ENCODE measurements at regions not wholly inside any gene's neighbourhood (a gene's known extent, or its start where the extent isn't known, plus 50 kb on each side); places are given as distances from the start of the nearest gene placed in this dataset.

DNA sequence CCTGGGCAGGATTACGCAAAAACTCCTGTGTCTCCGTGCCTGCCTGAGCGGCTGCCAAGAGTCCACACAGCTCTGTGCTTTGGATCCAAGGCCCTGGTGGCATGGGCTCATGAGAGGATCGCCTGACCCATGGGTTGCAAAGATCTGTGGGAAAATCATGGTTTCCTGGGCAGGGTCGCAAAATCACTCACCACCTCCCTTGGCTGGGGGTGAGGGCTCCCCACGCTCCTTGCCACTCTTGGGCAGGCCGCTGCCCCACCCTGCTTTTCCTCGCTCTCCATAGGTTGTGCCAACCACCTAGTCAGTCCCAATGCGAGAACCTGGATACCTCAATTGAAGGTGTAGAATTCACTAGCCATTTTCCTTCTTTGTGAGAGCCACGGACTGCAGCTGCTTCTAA is 66.5 kb upstream of the MAGEB18 start:
- Histone ChIP-seq H2BK5ac (ENCODE audit: low read depth, low read length, poor library complexity, severe bottlenecking) (no peak overlapping the region), H4K5ac (ENCODE audit: low read depth, low read length) (no peak overlapping the region), H3K9me3 (ENCODE audit: control insufficient read depth, insufficient read depth, low read length) (peaks cover 5% of the 10 kb centered on the region; the same call in 1 of the 2 replicates), H4K8ac (ENCODE audit: low read depth in 2 of 2, low read length in 2 of 2) (no peak overlapping the region), H4K91ac (ENCODE audit: insufficient read depth, low read depth, low read length) (no peak overlapping the region), H3K18ac (ENCODE audit: low read depth, low read length) (no peak overlapping the region), H3K4ac (ENCODE audit: low read depth, low read length) (no peak overlapping the region), H3K4me2 (ENCODE audit: low read depth, low read length) (no peak overlapping the region), H2BK15ac (ENCODE audit: low read depth, low read length) (no peak overlapping the region), H3K56ac (ENCODE audit: extremely low read depth, insufficient read depth, low read length) (no peak overlapping the region), H2AFZ (replicated peaks; ENCODE audit: low read length, poor library complexity) (no peak overlapping the region), H3K9me1 (ENCODE audit: insufficient read depth, low read length) (no peaks in the 10 kb centered on the region), H2BK120ac (ENCODE audit: low read depth, low read length) (no peak overlapping the region), H2BK20ac (ENCODE audit: low read depth, low read length) (no peak overlapping the region), H4K20me1 (ENCODE audit: insufficient read depth, low read length) (no peaks in the 10 kb centered on the region), H3K27me3 (ENCODE audit: control insufficient read depth, insufficient read depth, low read length) (no peaks in the 10 kb centered on the region), H3K4me3 (ENCODE audit: insufficient read depth, low read depth, low read length) (no peak overlapping the region), H3K4me1 (ENCODE audit: control insufficient read depth, insufficient read depth, low read length) (no peaks in the 10 kb centered on the region), H3K27ac (ENCODE audit: insufficient read depth, low read length) (no peak overlapping the region), H3K23ac (ENCODE audit: low read depth, low read length) (no peak overlapping the region), H3K36me3 (ENCODE audit: control insufficient read depth, insufficient read depth, low read length) (no peaks in the 10 kb centered on the region), H3K9ac (ENCODE audit: low read depth, low read length) (no peak overlapping the region), H3K14ac (replicated peaks; ENCODE audit: low read depth, low read length) (no peak overlapping the region), H3K79me1 (ENCODE audit: low read depth in 1 of 2, low read length in 2 of 2) (no peaks in the 10 kb centered on the region), H2AK9ac (replicated peaks; ENCODE audit: low read depth, low read length, poor library complexity) (no peak overlapping the region), H2AK5ac (ENCODE audit: low read depth, low read length) (no peak overlapping the region)
- BruUV-seq (replicated peaks) = no TSS peak
- ChIA-PET CTCF (no interaction called here), POLR2A (ENCODE audit: unreplicated experiment) (no interaction called here)
- intact Hi-C loops (cut with micrococcal nuclease) (no loop called here), dilution Hi-C loops (cut with HindIII; ENCODE audit: low sequenced_read_pairs, unreplicated experiment) (no loop called here), in situ Hi-C loops (cut with MboI; ENCODE audit: low sequenced_read_pairs) (no loop called here)
- 40% methylated on average over 2 of the region's 10 CpGs; no CpG with 5 or more reads in 1 of the 2 experiments for WGBS, 2 experiments (ENCODE audit: extremely low coverage in 2 of 2, insufficient read length in 1 of 2)
- TF ChIP-seq RFX5 (IDR thresholded peaks at IDR 0.05; ENCODE audit: low read depth, low read length) = no peak
- no peak for TF ChIP-seq RCOR1 (IDR thresholded peaks at IDR 0.05; ENCODE audit: insufficient replicate concordance, low read length)
- TF ChIP-seq, protein P1, sequence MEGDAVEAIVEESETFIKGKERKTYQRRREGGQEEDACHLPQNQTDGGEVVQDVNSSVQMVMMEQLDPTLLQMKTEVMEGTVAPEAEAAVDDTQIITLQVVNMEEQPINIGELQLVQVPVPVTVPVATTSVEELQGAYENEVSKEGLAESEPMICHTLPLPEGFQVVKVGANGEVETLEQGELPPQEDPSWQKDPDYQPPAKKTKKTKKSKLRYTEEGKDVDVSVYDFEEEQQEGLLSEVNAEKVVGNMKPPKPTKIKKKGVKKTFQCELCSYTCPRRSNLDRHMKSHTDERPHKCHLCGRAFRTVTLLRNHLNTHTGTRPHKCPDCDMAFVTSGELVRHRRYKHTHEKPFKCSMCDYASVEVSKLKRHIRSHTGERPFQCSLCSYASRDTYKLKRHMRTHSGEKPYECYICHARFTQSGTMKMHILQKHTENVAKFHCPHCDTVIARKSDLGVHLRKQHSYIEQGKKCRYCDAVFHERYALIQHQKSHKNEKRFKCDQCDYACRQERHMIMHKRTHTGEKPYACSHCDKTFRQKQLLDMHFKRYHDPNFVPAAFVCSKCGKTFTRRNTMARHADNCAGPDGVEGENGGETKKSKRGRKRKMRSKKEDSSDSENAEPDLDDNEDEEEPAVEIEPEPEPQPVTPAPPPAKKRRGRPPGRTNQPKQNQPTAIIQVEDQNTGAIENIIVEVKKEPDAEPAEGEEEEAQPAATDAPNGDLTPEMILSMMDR (conservative IDR thresholded peaks at IDR 0.05; ENCODE audit: low read depth, low read length) = no peak
- no peak for TF ChIP-seq CEBPB (IDR thresholded peaks at IDR 0.05; ENCODE audit: low read depth, low read length)
- TF ChIP-seq SMC3 (IDR thresholded peaks at IDR 0.05; ENCODE audit: low read depth, low read length) = no peak
- TF ChIP-seq BHLHE40 (IDR thresholded peaks at IDR 0.05; ENCODE audit: low read depth, low read length) = no peak
- no peak for TF ChIP-seq POLR2A (IDR thresholded peaks at IDR 0.05; ENCODE audit: low read depth, low read length)
- TF ChIP-seq RAD21 (IDR thresholded peaks at IDR 0.05; ENCODE audit: low read length) = no peak
- TF ChIP-seq CHD1 (IDR thresholded peaks at IDR 0.05; ENCODE audit: low read depth, low read length) = no peak
- TF ChIP-seq MXI1 (IDR thresholded peaks at IDR 0.05; ENCODE audit: borderline replicate concordance, low read depth, low read length) = no peak
- TF ChIP-seq MAFK (IDR thresholded peaks at IDR 0.05; ENCODE audit: low read depth, low read length) = no peak
- TF ChIP-seq NFE2L2 (IDR thresholded peaks at IDR 0.05; ENCODE audit: low read depth, low read length) = no peak
- ATAC-seq (ENCODE audit: low read depth) = no peak
- DNase-seq = no peak

Data from IMR-90 (cell line).